K562 (cell line): ENCODE measurements at regions not wholly inside any gene's neighbourhood (a gene's known extent, or its start where the extent isn't known, plus 50 kb on each side); places are given as distances from the start of the nearest gene placed in this dataset.

Experiments used
- ARID3A ChIP-seq: IDR thresholded peaks from 2 replicates; pipeline ENCODE4 v1.6.1; 2012; ENCODE audit warnings: low read depth, low read length, improper control_type of control experiment, borderline replicate concordance
- BRD4 ChIP-seq: fragments of 200-600 bp; sonication (generic); IDR thresholded peaks from 2 replicates; pipeline ENCODE4 v1.6.1; 2017; ENCODE audit warnings: inconsistent platforms
- CBFB ChIP-seq: sonication (generic); formaldehyde crosslinking; IDR thresholded peaks from 2 replicates; pipeline ENCODE4 v1.4.0; 2020; ENCODE audit warnings: mild to moderate bottlenecking, missing genetic modification reagents
- CBX3 ChIP-seq, 2 experiments: IDR thresholded peaks; 1 replicate in 1 of 2; 2 replicates in 1 of 2; pipeline ENCODE4 v1.6.1; 2012; ENCODE audit warnings: inconsistent platforms in 2 of 2, low read length in 2 of 2, borderline replicate concordance in 1 of 2, control low read depth in 1 of 2
- CBX5 ChIP-seq: IDR thresholded peaks from 2 replicates; pipeline ENCODE4 v1.6.1; 2014; ENCODE audit warnings: low read depth, borderline replicate concordance
- CBX8 ChIP-seq: fragments of 200-600 bp; sonication (generic); IDR thresholded peaks from 2 replicates; pipeline ENCODE4 v1.6.1; 2012; ENCODE audit warnings: borderline replicate concordance, mixed run types, low read depth, mild to moderate bottlenecking, moderate library complexity, mixed read lengths, low read length, control low read depth, inconsistent platforms; ENCODE audit not compliant: poor library complexity, severe bottlenecking; ENCODE audit errors: extremely low read depth
- CHD1 ChIP-seq: fragments of 200-600 bp; sonication (generic); IDR thresholded peaks from one replicate; pipeline ENCODE4 v1.6.1; 2012; ENCODE audit warnings: mild to moderate bottlenecking, moderate library complexity, low read length, inconsistent platforms
- CREB1 ChIP-seq, 2 experiments: sonication (generic) in 1 of 2; formaldehyde crosslinking in 1 of 2; IDR thresholded peaks; 2 replicates each; pipeline versions ENCODE4 v1.6.1 to v1.8.0; 2012 to 2022; ENCODE audit warnings: inconsistent platforms in 1 of 2, mild to moderate bottlenecking in 1 of 2, missing genetic modification reagents in 1 of 2, moderate library complexity in 1 of 2
- L3MBTL2 ChIP-seq: fragments of 450-650 bp; IDR thresholded peaks from 2 replicates; pipeline ENCODE4 v1.6.1; 2016; ENCODE audit warnings: mild to moderate bottlenecking, moderate library complexity
- MECOM ChIP-seq: fragments of 250-450 bp; sonication (Bioruptor Pico); IDR thresholded peaks from 2 replicates; pipeline ENCODE4 v1.8.0; 2022; ENCODE audit warnings: inconsistent platforms
- MED1 ChIP-seq: sonication (generic); formaldehyde crosslinking; IDR thresholded peaks from 2 replicates; pipeline ENCODE4 v1.8.1; 2023; ENCODE audit warnings: missing genetic modification reagents, borderline replicate concordance
- NFE2L1 ChIP-seq: fragments of 450-650 bp; IDR thresholded peaks from 2 replicates; pipeline ENCODE4 v1.6.1; 2016; ENCODE audit warnings: missing genetic modification characterization, low read depth, mild to moderate bottlenecking, missing compliant biosample characterization, moderate library complexity, borderline replicate concordance
- PHF21A ChIP-seq: fragments of 450-650 bp; IDR thresholded peaks from 2 replicates; pipeline ENCODE4 v1.6.1; 2017; ENCODE audit warnings: low read depth, borderline replicate concordance
- PKNOX1 ChIP-seq: fragments of 450-650 bp; IDR thresholded peaks from 2 replicates; pipeline ENCODE4 v1.6.1; 2016
- PPARD ChIP-seq: fragments of 250-450 bp; sonication (Bioruptor Pico); IDR thresholded peaks from 2 replicates; pipeline ENCODE4 v1.8.0; 2022; ENCODE audit warnings: inconsistent platforms, mild to moderate bottlenecking, moderate library complexity
- RERE ChIP-seq: sonication (generic); formaldehyde crosslinking; IDR thresholded peaks from 2 replicates; pipeline ENCODE4 v1.8.0; 2023; ENCODE audit warnings: missing genetic modification reagents, mild to moderate bottlenecking, borderline replicate concordance
- SNIP1 ChIP-seq: fragments of 450-650 bp; IDR thresholded peaks from 2 replicates; pipeline ENCODE4 v1.7.1; 2017; ENCODE audit warnings: low read depth, mild to moderate bottlenecking
- TAL1 ChIP-seq: fragments of 450-650 bp; IDR thresholded peaks from 2 replicates; pipeline ENCODE4 v1.6.1; 2016; ENCODE audit warnings: mild to moderate bottlenecking
- TFAM ChIP-seq: fragments of 250-450 bp; sonication (Bioruptor Pico); conservative IDR thresholded peaks from 2 replicates; pipeline ENCODE4 v1.5.0; 2021; ENCODE audit warnings: mild to moderate bottlenecking, moderate library complexity

- no peak for TF ChIP-seq ARID3A
- TF ChIP-seq TFAM (CRISPR knock-in tag): no peak
- no peak for TF ChIP-seq BRD4
- TF ChIP-seq MED1 (CRISPR knock-in tag): no peak
- no peak for TF ChIP-seq CBFB (CRISPR knock-in tag)
- no peak for TF ChIP-seq NFE2L1 (tag)
- TF ChIP-seq L3MBTL2: peak; percentile 81
- peak; percentile 17; the same call in 1 of the 2 replicates for TF ChIP-seq PKNOX1
- TF ChIP-seq PHF21A: no peak
- no peak for TF ChIP-seq CBX8
- TF ChIP-seq PPARD: no peak
- TF ChIP-seq SNIP1: no peak
- TF ChIP-seq TAL1: no peak
- no peak for TF ChIP-seq CBX3 (IDR thresholded peaks at IDR 0.05; ENCODE audit: borderline replicate concordance in 1 of 2, low read length in 2 of 2)
- TF ChIP-seq CREB1 (IDR thresholded peaks at IDR 0.05): no peak
- no peak for TF ChIP-seq CREB1 (CRISPR knock-in tag; IDR thresholded peaks at IDR 0.05)
- TF ChIP-seq CBX5: no peak
- TF ChIP-seq CHD1: no peak
- TF ChIP-seq MECOM (CRISPR knock-in tag): peak; percentile 76; the same call in 1 of the 2 replicates
- no peak for TF ChIP-seq RERE (CRISPR knock-in tag)
Observed at GRCh38 chr7:12805518-12805928, 118.1 kb downstream of the ARL4A start (continued).
